ENCODE measurements at regions not wholly inside any gene's neighbourhood (a gene's known extent, or its start where the extent isn't known, plus 50 kb on each side); places are given as distances from the start of the nearest gene placed in this dataset.
"Not testable (repeated sequence)": the region's sequence is repeated elsewhere in the genome, so short reads cannot be mapped to it uniquely, and the experiment has no call there.

DNA sequence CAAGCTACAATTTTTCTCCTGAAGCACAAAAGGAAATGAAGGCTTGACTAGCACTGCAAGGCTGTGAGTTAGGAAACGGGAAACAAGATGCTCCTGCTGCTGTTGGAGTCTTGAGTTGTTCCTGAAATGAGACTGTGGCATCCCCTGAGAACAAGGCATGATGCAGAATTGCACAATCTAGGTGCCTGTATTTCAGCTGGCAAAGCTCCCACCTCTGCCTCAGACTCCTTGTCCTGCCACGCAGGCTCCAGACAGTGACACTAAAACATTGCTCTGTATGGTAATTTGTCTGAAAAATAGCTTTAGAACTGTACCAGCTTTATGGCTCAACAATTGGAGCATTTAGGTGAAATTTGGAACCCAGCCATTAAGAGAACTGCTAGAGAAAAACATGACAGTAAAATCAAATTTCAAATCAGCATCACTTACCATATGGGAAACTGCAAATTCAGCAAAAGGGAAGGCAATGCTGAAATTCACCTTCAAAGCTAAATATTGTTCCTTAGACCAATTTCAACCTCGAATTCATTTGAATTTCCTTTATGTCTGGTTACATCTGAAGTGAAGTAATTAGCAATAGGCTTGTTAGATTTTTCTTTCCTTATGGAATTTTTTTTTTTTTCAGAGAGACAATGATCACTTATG, 103.4 kb downstream of the MFAP3L start:
- DNase-seq: no peak
- Histone ChIP-seq H3K4me1 (ENCODE audit: low read depth) (no peaks in the 10 kb centered on the region), H3K4me3 (no peak overlapping the region), H3K36me3 (ENCODE audit: low read depth) (no peaks in the 10 kb centered on the region), H3K9me3 (no peaks in the 10 kb centered on the region)
- intact Hi-C loops (cut with DNase I, micrococcal nuclease): no loop called here
- TF ChIP-seq, protein P1, sequence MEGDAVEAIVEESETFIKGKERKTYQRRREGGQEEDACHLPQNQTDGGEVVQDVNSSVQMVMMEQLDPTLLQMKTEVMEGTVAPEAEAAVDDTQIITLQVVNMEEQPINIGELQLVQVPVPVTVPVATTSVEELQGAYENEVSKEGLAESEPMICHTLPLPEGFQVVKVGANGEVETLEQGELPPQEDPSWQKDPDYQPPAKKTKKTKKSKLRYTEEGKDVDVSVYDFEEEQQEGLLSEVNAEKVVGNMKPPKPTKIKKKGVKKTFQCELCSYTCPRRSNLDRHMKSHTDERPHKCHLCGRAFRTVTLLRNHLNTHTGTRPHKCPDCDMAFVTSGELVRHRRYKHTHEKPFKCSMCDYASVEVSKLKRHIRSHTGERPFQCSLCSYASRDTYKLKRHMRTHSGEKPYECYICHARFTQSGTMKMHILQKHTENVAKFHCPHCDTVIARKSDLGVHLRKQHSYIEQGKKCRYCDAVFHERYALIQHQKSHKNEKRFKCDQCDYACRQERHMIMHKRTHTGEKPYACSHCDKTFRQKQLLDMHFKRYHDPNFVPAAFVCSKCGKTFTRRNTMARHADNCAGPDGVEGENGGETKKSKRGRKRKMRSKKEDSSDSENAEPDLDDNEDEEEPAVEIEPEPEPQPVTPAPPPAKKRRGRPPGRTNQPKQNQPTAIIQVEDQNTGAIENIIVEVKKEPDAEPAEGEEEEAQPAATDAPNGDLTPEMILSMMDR (IDR thresholded peaks at IDR 0.05): no peak
- ATAC-seq: no peak

- no peaks in the 10 kb centered on the region for H3K4me1 ChIP-seq (ENCODE audit: low read depth)
- no peak for DNase-seq
- H3K4me3 ChIP-seq: no peak overlapping the region
- H3K9me3 ChIP-seq: peaks cover 2% of the 10 kb centered on the region
- H3K36me3 ChIP-seq (ENCODE audit: low read depth): no peaks in the 10 kb centered on the region
- ATAC-seq: no peak
- intact Hi-C loops (cut with DNase I, micrococcal nuclease): no loop called here
- TF ChIP-seq, protein P1 (IDR thresholded peaks at IDR 0.05): no peak
Observed at GRCh38 chr4:169921732-169922131, 104.5 kb downstream of the MFAP3L start.

- H3K4me3 ChIP-seq: no peak overlapping the region
- intact Hi-C loops (cut with DNase I, micrococcal nuclease): no loop called here
- H3K4me1 ChIP-seq (ENCODE audit: low read depth): no peaks in the 10 kb centered on the region
- peaks cover 4% of the 10 kb centered on the region for H3K9me3 ChIP-seq
- ATAC-seq (no peak), DNase-seq (no peak)
- TF ChIP-seq, protein P1 (IDR thresholded peaks at IDR 0.05): no peak
- no peaks in the 10 kb centered on the region for H3K36me3 ChIP-seq (ENCODE audit: low read depth)
Observed at GRCh38 chr4:169921237-169921636, 105.0 kb downstream of the MFAP3L start.

GRCh38 chr4:169919194-169920124, 106.7 kb downstream of the MFAP3L start:
- H3K36me3 ChIP-seq (ENCODE audit: low read depth); H3K4me1 ChIP-seq (ENCODE audit: low read depth); H3K9me3 ChIP-seq; DNase-seq; H3K4me3 ChIP-seq; intact Hi-C loops (cut with DNase I, micrococcal nuclease); ATAC-seq: not testable (repeated sequence)

DNA sequence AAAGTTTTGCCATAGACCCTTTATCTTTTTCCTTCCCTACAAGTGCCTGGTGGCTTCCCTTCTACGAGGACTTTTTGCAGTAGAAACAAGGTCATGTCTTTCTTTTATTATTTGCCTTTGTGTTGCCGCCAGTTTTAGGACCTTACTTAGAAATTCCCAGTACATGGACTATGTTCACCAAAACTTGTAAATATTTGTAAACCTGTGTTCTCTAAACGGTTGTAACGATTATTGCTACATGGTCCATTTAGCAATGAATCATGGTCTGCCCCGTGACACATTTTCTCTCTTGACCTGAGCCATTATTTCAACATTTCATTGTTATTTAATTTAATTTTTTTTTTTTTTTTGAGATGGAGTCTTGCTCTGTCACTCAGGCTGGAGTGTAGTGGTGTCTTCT, 110.7 kb downstream of the MFAP3L start:
- intact Hi-C loops (cut with DNase I, micrococcal nuclease): no loop called here
- ATAC-seq: no peak
- H3K4me1 ChIP-seq (ENCODE audit: low read depth): no peaks in the 10 kb centered on the region
- no peaks in the 10 kb centered on the region for H3K36me3 ChIP-seq (ENCODE audit: low read depth)
- TF ChIP-seq, protein P1 (IDR thresholded peaks at IDR 0.05): no peak
- DNase-seq: no peak
- no peak overlapping the region for H3K4me3 ChIP-seq
- peaks cover 4% of the 10 kb centered on the region for H3K9me3 ChIP-seq

DNA sequence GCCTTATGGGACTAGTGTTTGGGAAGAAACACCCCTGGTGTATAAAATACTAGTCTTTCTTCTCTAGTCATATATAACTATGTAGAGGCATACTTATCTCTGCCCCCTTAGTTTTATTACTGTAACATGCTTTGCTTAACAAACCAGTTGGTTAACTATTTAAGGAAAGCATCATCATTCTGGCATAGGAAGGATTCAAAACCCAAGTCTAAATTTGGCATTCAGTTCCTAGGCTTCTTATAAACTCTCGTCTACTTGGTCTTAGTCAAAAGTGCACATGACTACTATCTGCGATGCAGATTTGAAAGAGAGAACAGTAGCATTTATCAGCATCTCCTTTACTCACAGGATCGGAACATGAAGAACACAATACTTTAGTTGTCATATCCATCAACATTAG, 111.3 kb downstream of the MFAP3L start:
- intact Hi-C loops (cut with DNase I, micrococcal nuclease): no loop called here
- TF ChIP-seq, protein P1 (IDR thresholded peaks at IDR 0.05): no peak

More for the DNA sequence above, 111.3 kb downstream of the MFAP3L start:
- Histone ChIP-seq H3K4me3 (no peak overlapping the region), H3K4me1 (ENCODE audit: low read depth) (no peaks in the 10 kb centered on the region), H3K9me3 (peaks cover 4% of the 10 kb centered on the region), H3K36me3 (ENCODE audit: low read depth) (no peaks in the 10 kb centered on the region)
- DNase-seq (no peak), ATAC-seq (no peak)

Data from mucosa of descending colon (tissue), 3 donors.